Right lobe of liver (tissue), 4 donors: ENCODE measurements at regions not wholly inside any gene's neighbourhood (a gene's known extent, or its start where the extent isn't known, plus 50 kb on each side); places are given as distances from the start of the nearest gene placed in this dataset.

Experiments
- CTCF ChIP-seq, 4 donors: fragments of 200-600 bp in 3 of 4; fragments of 450-650 bp in 1 of 4; IDR thresholded peaks; one replicate each; pipeline versions ENCODE4 v1.5.1 to v1.8.0; 2016 to 2022; ENCODE audit warnings: antibody characterized with exemption in 4 of 4, mild to moderate bottlenecking in 2 of 4
- POLR2A ChIP-seq: fragments of 450-650 bp; IDR thresholded peaks from one replicate; pipeline ENCODE4 v1.6.1; 2017; ENCODE audit warnings: antibody characterized with exemption, mild to moderate bottlenecking
- donor health status: DM: no; HTN: no; CAD: no.
- donor health status: DM: no; HTN: no; CAD: no.
- donor health status: DM: no; HTN: yes; CAD: no.

- TF ChIP-seq CTCF (IDR thresholded peaks at IDR 0.05) (no peak), POLR2A (no peak)
Observed at GRCh38 chr10:3865565-3865964, 80.6 kb upstream of the KLF6 start.
